ENCODE measurements at regions not wholly inside any gene's neighbourhood (a gene's known extent, or its start where the extent isn't known, plus 50 kb on each side); places are given as distances from the start of the nearest gene placed in this dataset.

GRCh38 chr2:123935405-123935804, 89.7 kb upstream of the CNTNAP5 start:
- TF ChIP-seq CTCF (conservative IDR thresholded peaks at IDR 0.05; ENCODE audit: low read depth, low read length) (peak; percentile 36; the same call in 1 of the 2 replicates), EZH2phosphoT487 (IDR thresholded peaks at IDR 0.05; ENCODE audit: borderline replicate concordance, low read length) (no peak)

Data from PC-3 (cell line).